HG02588 (cell line): ENCODE measurements at regions not wholly inside any gene's neighbourhood (a gene's known extent, or its start where the extent isn't known, plus 50 kb on each side); places are given as distances from the start of the nearest gene placed in this dataset.

Experiments
- ATAC-seq: cut with Tn5 transposase; IDR thresholded peaks from one replicate; pipeline ENCODE4 v1.9.1; 2021; ENCODE audit warnings: mild to moderate bottlenecking, moderate library complexity; ENCODE audit not compliant: unreplicated experiment

DNA sequence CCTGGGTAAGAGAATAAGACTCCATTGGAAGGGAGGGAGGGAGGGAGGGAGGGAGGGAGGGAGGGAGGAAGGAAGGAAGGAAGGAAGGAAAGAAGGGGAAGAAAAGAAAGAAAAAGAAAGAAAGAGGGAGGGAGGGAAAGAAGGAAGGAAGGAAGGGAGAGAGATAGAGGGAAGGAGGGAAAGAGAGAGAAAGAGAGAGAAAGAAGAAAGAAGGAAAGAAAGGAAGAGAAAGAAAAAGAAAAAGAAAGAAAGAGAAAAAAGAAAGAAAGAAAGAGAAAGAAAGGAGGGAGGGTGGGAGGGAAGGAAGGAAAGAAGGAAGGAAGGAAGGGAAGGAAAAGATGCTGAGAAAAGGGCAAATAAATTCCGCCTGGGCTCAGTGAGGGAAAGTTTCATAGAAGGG lies 74.7 kb upstream of the IFNAR2 start:
- ATAC-seq: no peak

- ATAC-seq: no peak
Measured at GRCh38 chr21:33155422-33155821, 74.3 kb upstream of the IFNAR2 start.

GRCh38 chr21:33157303-33157702 lies 72.4 kb upstream of the IFNAR2 start:
- ATAC-seq: no peak

DNA sequence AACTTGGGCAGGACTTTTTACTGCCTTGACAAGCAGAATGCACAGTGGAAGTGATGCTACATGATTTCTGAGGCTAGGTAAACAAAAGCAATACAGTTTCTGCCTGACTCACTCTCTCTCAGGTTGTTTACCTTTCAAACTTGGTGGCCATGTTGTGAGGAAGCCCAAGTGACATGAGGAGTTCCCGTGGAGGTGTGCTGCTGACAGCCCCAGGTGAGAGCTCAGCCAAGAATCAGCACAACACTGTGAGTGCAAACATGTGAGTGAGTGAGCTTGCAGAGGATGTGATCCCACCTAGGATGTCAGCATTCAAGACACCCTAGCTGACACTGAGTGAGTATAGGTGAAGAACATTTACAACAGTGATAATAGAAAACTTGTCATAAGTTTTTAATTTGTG lies 71.1 kb upstream of the IFNAR2 start:
- no peak for ATAC-seq

- no peak for ATAC-seq
Measured at GRCh38 chr21:33162436-33162951, 67.2 kb upstream of the IFNAR2 start.

DNA sequence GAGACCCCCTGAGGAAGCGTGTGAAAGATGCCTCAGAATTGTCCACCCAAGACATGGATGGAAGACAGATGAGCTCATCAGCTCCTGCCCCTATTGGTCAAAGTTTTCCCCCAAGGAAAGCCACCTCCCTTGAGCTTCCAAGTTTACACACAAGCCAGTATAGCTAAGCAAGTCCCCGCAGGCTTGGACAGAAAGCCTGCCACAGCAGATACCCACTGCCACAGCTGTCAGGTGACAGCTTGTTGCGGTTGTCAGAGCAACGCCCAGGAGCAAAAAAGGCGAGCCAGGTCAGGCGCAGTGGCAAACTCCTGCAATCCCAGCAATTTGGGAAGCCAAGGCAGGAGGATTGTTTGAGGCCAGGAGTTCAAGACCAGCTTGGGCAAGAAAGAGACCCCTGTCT lies 60.9 kb upstream of the IFNAR2 start:
- ATAC-seq: no peak

DNA sequence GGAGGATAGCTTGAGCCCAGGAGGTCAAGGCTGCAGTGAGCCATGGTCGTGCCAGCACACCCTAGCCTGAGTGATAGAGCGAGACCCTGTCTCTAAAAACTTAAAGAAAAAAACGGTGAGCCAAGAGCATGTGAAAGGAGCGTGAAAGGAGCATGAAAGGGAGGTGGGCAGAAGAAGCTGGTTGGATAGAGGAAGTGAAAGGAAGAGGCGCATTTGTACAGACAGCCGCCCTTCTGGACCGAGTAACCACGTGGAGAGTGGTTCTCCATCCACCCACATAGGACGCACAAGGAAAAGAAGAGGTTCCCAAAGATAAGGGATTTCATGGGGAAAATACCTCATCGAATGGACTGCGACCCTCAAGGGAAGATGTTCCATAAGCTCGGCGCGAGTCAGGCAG lies 60.4 kb upstream of the IFNAR2 start:
- ATAC-seq: no peak

- no peak for ATAC-seq
Measured at GRCh38 chr21:33171616-33172169, 58.0 kb upstream of the IFNAR2 start.

- no peak for ATAC-seq
Measured at GRCh38 chr21:33174756-33175155, 55.0 kb upstream of the IFNAR2 start.
